Activated CD4-positive, alpha-beta T cell treated with anti-CD3 and anti-CD28 coated beads, Interleukin-2, amount 10 ng/mL, durations not matched to agents 7 days and 5 days (primary cell): ENCODE measurements at regions not wholly inside any gene's neighbourhood (a gene's known extent, or its start where the extent isn't known, plus 50 kb on each side); places are given as distances from the start of the nearest gene placed in this dataset.
"Not testable (repeated sequence)": the region's sequence is repeated elsewhere in the genome, so short reads cannot be mapped to it uniquely, and the experiment has no call there.

Experiments
- CTCF ChIA-PET: fragments of 350-600 bp; sonication (Branson Sonifier 250); formaldehyde crosslinking; loops from one replicate; lab custom pipeline; 2021; ENCODE audit warnings: antibody characterized with exemption; lab: Charles Lee
- POLR2A ChIA-PET: fragments of 350-600 bp; sonication (Branson Sonifier 250); formaldehyde crosslinking; loops from one replicate; lab custom pipeline; 2021; ENCODE audit warnings: antibody characterized with exemption; lab: Charles Lee
- DNase-seq: peaks from one replicate; pipeline ENCODE4 v3.0.0-alpha.2; 2020
- H3K27ac Mint-ChIP-seq: one replicate; pipeline ENCODE4 v1.8.0; 2021; ENCODE audit warnings: mild to moderate bottlenecking, moderate library complexity, mixed read lengths
- H3K27me3 Mint-ChIP-seq: one replicate; pipeline ENCODE4 v1.8.0; 2021; ENCODE audit warnings: mixed read lengths
- H3K36me3 Mint-ChIP-seq: one replicate; pipeline ENCODE4 v1.8.0; 2021; ENCODE audit warnings: low read depth, mixed read lengths
- H3K4me1 Mint-ChIP-seq: one replicate; pipeline ENCODE4 v1.8.0; 2021; ENCODE audit warnings: mixed read lengths
- H3K4me3 Mint-ChIP-seq: one replicate; pipeline ENCODE4 v1.8.0; 2021; ENCODE audit warnings: mild to moderate bottlenecking, moderate library complexity, mixed read lengths
- H3K9me3 Mint-ChIP-seq: one replicate; pipeline ENCODE4 v1.8.0; 2021; ENCODE audit warnings: mixed read lengths

GRCh38 chr5:154593071-154593470, 115.0 kb upstream of the HAND1 start:
- H3K27me3 Mint-ChIP-seq, result peaks cover 8% of the 10 kb centered on the region
- DNase-seq, result no peak
- ChIA-PET CTCF (no interaction called here), POLR2A (no interaction called here)
- H3K9me3 Mint-ChIP-seq, result no peaks in the 10 kb centered on the region
- H3K4me1 Mint-ChIP-seq, result no peaks in the 10 kb centered on the region
- no peak overlapping the region for H3K4me3 Mint-ChIP-seq
- no peaks in the 10 kb centered on the region for H3K36me3 Mint-ChIP-seq
- no peak overlapping the region for H3K27ac Mint-ChIP-seq

GRCh38 chr5:154590093-154590724, 112.2 kb upstream of the HAND1 start:
- H3K9me3 Mint-ChIP-seq, result no peaks in the 10 kb centered on the region
- CTCF ChIA-PET, result no interaction called here
- H3K36me3 Mint-ChIP-seq, result no peaks in the 10 kb centered on the region
- POLR2A ChIA-PET, result no interaction called here
- H3K27me3 Mint-ChIP-seq, result peaks cover 12% of the 10 kb centered on the region
- H3K4me1 Mint-ChIP-seq, result no peaks in the 10 kb centered on the region
- no peak for DNase-seq
- H3K27ac Mint-ChIP-seq, result no peak overlapping the region
- no peak overlapping the region for H3K4me3 Mint-ChIP-seq

- peaks cover 11% of the 10 kb centered on the region for H3K27me3 Mint-ChIP-seq
- no peak overlapping the region for H3K27ac Mint-ChIP-seq
- no peak overlapping the region for H3K4me3 Mint-ChIP-seq
- no peak for DNase-seq
- H3K36me3 Mint-ChIP-seq, result no peaks in the 10 kb centered on the region
- H3K9me3 Mint-ChIP-seq, result no peaks in the 10 kb centered on the region
- no peaks in the 10 kb centered on the region for H3K4me1 Mint-ChIP-seq
- CTCF ChIA-PET, result no interaction called here
- POLR2A ChIA-PET, result no interaction called here
Measured at GRCh38 chr5:154589511-154589910, 111.5 kb upstream of the HAND1 start.

GRCh38 chr5:154588833-154589425, 110.9 kb upstream of the HAND1 start:
- H3K4me3 Mint-ChIP-seq, H3K27ac Mint-ChIP-seq: not testable (repeated sequence)

GRCh38 chr5:154588091-154588774, 110.2 kb upstream of the HAND1 start:
- H3K9me3 Mint-ChIP-seq, result no peaks in the 10 kb centered on the region
- no peak overlapping the region for H3K27ac Mint-ChIP-seq
- H3K27me3 Mint-ChIP-seq, result peaks cover 13% of the 10 kb centered on the region
- POLR2A ChIA-PET, result interaction anchor here (0.7 kb wide), 1 partner anchor 26 kb away, joined by 3 read pairs; no protein-coding TSS in a partner anchor
- H3K4me3 Mint-ChIP-seq, result no peak overlapping the region
- H3K4me1 Mint-ChIP-seq, result no peaks in the 10 kb centered on the region
- no peaks in the 10 kb centered on the region for H3K36me3 Mint-ChIP-seq
- DNase-seq, result no peak
- CTCF ChIA-PET, result no interaction called here

More at GRCh38 chr5:154588833-154589425, 110.9 kb upstream of the HAND1 start:
- H3K36me3 Mint-ChIP-seq, H3K4me1 Mint-ChIP-seq, DNase-seq, CTCF ChIA-PET, H3K9me3 Mint-ChIP-seq, POLR2A ChIA-PET: not testable (repeated sequence)
- H3K27me3 Mint-ChIP-seq, result peaks cover 11% of the 10 kb centered on the region

- no peaks in the 10 kb centered on the region for H3K36me3 Mint-ChIP-seq
- POLR2A ChIA-PET, result interaction anchor here (0.7 kb wide), 1 partner anchor 26 kb away, joined by 3 read pairs; no protein-coding TSS in a partner anchor
Measured at GRCh38 chr5:154587123-154588026, 109.3 kb upstream of the HAND1 start.

GRCh38 chr5:154583671-154584177, 105.7 kb upstream of the HAND1 start:
- CTCF ChIA-PET, result interaction anchor here (0.6 kb wide), 1 partner anchor 288 kb away, joined by 3 read pairs; no protein-coding TSS in a partner anchor
- Mint-ChIP-seq H3K9me3 (no peaks in the 10 kb centered on the region), H3K36me3 (no peaks in the 10 kb centered on the region)

More at GRCh38 chr5:154587123-154588026, 109.3 kb upstream of the HAND1 start:
- Mint-ChIP-seq H3K9me3 (no peaks in the 10 kb centered on the region), H3K27me3 (peaks cover 13% of the 10 kb centered on the region), H3K4me3 (no peak overlapping the region), H3K27ac (no peak overlapping the region), H3K4me1 (no peaks in the 10 kb centered on the region)
- CTCF ChIA-PET, result interaction anchor here (0.6 kb wide), 1 partner anchor 595 kb away, joined by 3 read pairs; no protein-coding TSS in a partner anchor
- DNase-seq, result no peak

GRCh38 chr5:154580422-154580821, 102.4 kb upstream of the HAND1 start:
- H3K36me3 Mint-ChIP-seq, result no peaks in the 10 kb centered on the region
- no peak overlapping the region for H3K27ac Mint-ChIP-seq
- ChIA-PET POLR2A (no interaction called here), CTCF (interaction anchor here (0.7 kb wide), 1 partner anchor 478 kb away, joined by 3 read pairs; no protein-coding TSS in a partner anchor)
- peaks cover 13% of the 10 kb centered on the region for H3K27me3 Mint-ChIP-seq
- no peak overlapping the region for H3K4me3 Mint-ChIP-seq
- DNase-seq, result no peak
- no peaks in the 10 kb centered on the region for H3K9me3 Mint-ChIP-seq
- H3K4me1 Mint-ChIP-seq, result no peaks in the 10 kb centered on the region

More at GRCh38 chr5:154583671-154584177, 105.7 kb upstream of the HAND1 start:
- Mint-ChIP-seq H3K4me3 (no peak overlapping the region), H3K27ac (no peak overlapping the region), H3K4me1 (no peaks in the 10 kb centered on the region), H3K27me3 (peaks cover 8% of the 10 kb centered on the region)
- POLR2A ChIA-PET, result no interaction called here
- no peak for DNase-seq

- CTCF ChIA-PET, result interaction anchor here (0.6 kb wide), 1 partner anchor 84 kb away, joined by 3 read pairs; no protein-coding TSS in a partner anchor
- Mint-ChIP-seq H3K27ac (no peak overlapping the region), H3K27me3 (peaks cover 14% of the 10 kb centered on the region), H3K9me3 (no peaks in the 10 kb centered on the region), H3K4me1 (no peaks in the 10 kb centered on the region), H3K4me3 (no peak overlapping the region), H3K36me3 (no peaks in the 10 kb centered on the region)
- POLR2A ChIA-PET, result no interaction called here
- no peak for DNase-seq
Measured at GRCh38 chr5:154577416-154577815, 99.4 kb upstream of the HAND1 start.

GRCh38 chr5:154576429-154576806, 98.4 kb upstream of the HAND1 start:
- no peak for DNase-seq
- ChIA-PET CTCF (interaction anchor here (0.5 to 1.1 kb wide), 2 partner anchors 23 to 1489 kb away, joined by 3 read pairs; no protein-coding TSS in a partner anchor), POLR2A (no interaction called here)
- Mint-ChIP-seq H3K4me1 (no peaks in the 10 kb centered on the region), H3K27me3 (peaks cover 14% of the 10 kb centered on the region), H3K9me3 (no peaks in the 10 kb centered on the region), H3K4me3 (no peak overlapping the region), H3K36me3 (no peaks in the 10 kb centered on the region), H3K27ac (no peak overlapping the region)

- no peak for DNase-seq
- no peak overlapping the region for H3K27ac Mint-ChIP-seq
- H3K4me1 Mint-ChIP-seq, result no peaks in the 10 kb centered on the region
- POLR2A ChIA-PET, result no interaction called here
- no peaks in the 10 kb centered on the region for H3K9me3 Mint-ChIP-seq
- no peaks in the 10 kb centered on the region for H3K36me3 Mint-ChIP-seq
- CTCF ChIA-PET, result interaction anchor here (0.5 to 1.1 kb wide), 2 partner anchors 22 to 1489 kb away, joined by 3 read pairs; no protein-coding TSS in a partner anchor
- H3K27me3 Mint-ChIP-seq, result peaks cover 14% of the 10 kb centered on the region
- no peak overlapping the region for H3K4me3 Mint-ChIP-seq
Measured at GRCh38 chr5:154575546-154576428, 97.8 kb upstream of the HAND1 start.
